GM12878 (cell line): ENCODE measurements at regions not wholly inside any gene's neighbourhood (a gene's known extent, or its start where the extent isn't known, plus 50 kb on each side); places are given as distances from the start of the nearest gene placed in this dataset.

Experiments
- ATAC-seq: fragments of 200-7000 bp; cut with Tn5 transposase; 3 replicates; pipeline ENCODE4 v1.9.1; 2020; ENCODE audit warnings: mild to moderate bottlenecking, moderate library complexity
- BruUV-seq: library from RNA; stranded (reverse); fragments of 400-500 nt; replicated peaks from 2 replicates; lab custom pipeline; 2021; lab: Mats Ljungman, UMichigan
- CTCF ChIA-PET: fragments of 300-600 bp; sonication (Branson Sonifier 250); formaldehyde crosslinking; extraction: SDS; loops from one replicate; lab custom pipeline; 2021; ENCODE audit warnings: inconsistent platforms; lab: Yijun Ruan, JAX
- POLR2A ChIA-PET: fragments of 350-600 bp; formaldehyde crosslinking; extraction: SDS; loops from one replicate; lab custom pipeline; 2021; ENCODE audit warnings: inconsistent platforms; lab: Charles Lee
- RAD21 ChIA-PET: fragments of 300-600 bp; sonication (Branson Sonifier 250); formaldehyde crosslinking; loops from one replicate; lab custom pipeline; 2023; ENCODE audit warnings: antibody characterized with exemption; ENCODE audit not compliant: unreplicated experiment; lab: Charles Lee
- SMC1A ChIA-PET: fragments of 300-600 bp; sonication (Branson Sonifier 250); formaldehyde crosslinking; loops from one replicate; lab custom pipeline; 2023; ENCODE audit not compliant: unreplicated experiment, uncharacterized antibody; lab: Charles Lee
- DNase-seq: peaks from one replicate; pipeline ENCODE4 v3.0.0-alpha.2; 2011; ENCODE audit warnings: low read depth, low spot score
- FAIRE-seq: peaks from 3 replicates; lab custom pipeline; 2011; peaks lifted over from hg19 to GRCh38; lab: Jason Lieb, UNC
- H2AFZ ChIP-seq: 2 replicates; pipeline ENCODE4 v1.6.0; 2011; ENCODE audit warnings: low read depth, low read length, control low read depth; ENCODE audit not compliant: control insufficient read depth
- H3K27ac ChIP-seq: 2 replicates; pipeline ENCODE4 v1.5.1; 2011; ENCODE audit warnings: control low read depth; ENCODE audit not compliant: control insufficient read depth, insufficient read depth
- H3K27me3 ChIP-seq, 2 experiments: replicated peaks in 1 of 2; 2 replicates each; pipeline versions ENCODE4 v1.6.0 to v1.6.1; 2011; ENCODE audit warnings: low read length in 1 of 2; ENCODE audit not compliant: control insufficient read depth in 2 of 2, insufficient read depth in 2 of 2
- H3K36me3 ChIP-seq, 2 experiments: 2 replicates each; pipeline ENCODE4 v1.5.1; 2011; ENCODE audit warnings: low read length in 1 of 2; ENCODE audit not compliant: control insufficient read depth in 2 of 2, insufficient read depth in 2 of 2
- H3K4me1 ChIP-seq: 2 replicates; pipeline ENCODE4 v1.6.1; 2011; ENCODE audit warnings: mild to moderate bottlenecking, low read length, moderate library complexity, mixed read lengths; ENCODE audit not compliant: control insufficient read depth, insufficient read depth
- H3K4me2 ChIP-seq: 2 replicates; pipeline ENCODE4 v1.6.0; 2011; ENCODE audit warnings: control low read depth; ENCODE audit not compliant: control insufficient read depth, insufficient read depth
- H3K4me3 ChIP-seq: fragments of 200-600 bp; sonication (generic); 2 replicates; pipeline ENCODE4 v1.5.1; 2016
- H3K79me2 ChIP-seq: 2 replicates; pipeline ENCODE4 v1.6.0; 2011; ENCODE audit warnings: low read length; ENCODE audit not compliant: control insufficient read depth, insufficient read depth
- H3K9ac ChIP-seq: 2 replicates; pipeline ENCODE4 v1.8.0; 2011; ENCODE audit warnings: low read length, control low read depth, mixed read lengths; ENCODE audit not compliant: control insufficient read depth, insufficient read depth
- H3K9me3 ChIP-seq: replicated peaks from 3 replicates; pipeline ENCODE4 v1.5.1; 2011; ENCODE audit warnings: mild to moderate bottlenecking, low read length; ENCODE audit not compliant: control insufficient read depth, insufficient read depth
- H4K20me1 ChIP-seq: 2 replicates; pipeline ENCODE4 v1.6.0; 2011; ENCODE audit not compliant: control insufficient read depth, insufficient read depth
- ASH2L ChIP-seq: fragments of 300-600, 200-600 bp; sonication (generic); IDR thresholded peaks from 2 replicates; pipeline ENCODE4 v1.6.1; 2017; ENCODE audit warnings: low read depth, mild to moderate bottlenecking, borderline replicate concordance
- ATF7 ChIP-seq: fragments of 450-650 bp; IDR thresholded peaks from 2 replicates; pipeline ENCODE4 v1.6.1; 2016; ENCODE audit warnings: low read depth, mild to moderate bottlenecking
- BCL11A ChIP-seq: IDR thresholded peaks from 2 replicates; pipeline ENCODE4 v1.6.1; 2011; ENCODE audit warnings: low read depth, low read length
- EGR1 ChIP-seq, 2 experiments: IDR thresholded peaks; 1 replicate in 1 of 2; 2 replicates in 1 of 2; pipeline ENCODE4 v1.6.1; 2011 to 2012; ENCODE audit warnings: low read depth in 2 of 2, low read length in 2 of 2, borderline replicate concordance in 1 of 2, mild to moderate bottlenecking in 1 of 2, moderate library complexity in 1 of 2
- EP300 ChIP-seq, 2 experiments: fragments of 150-350 bp in 1 of 2; IDR thresholded peaks; 2 replicates each; pipeline ENCODE4 v1.6.1; 2011 to 2012; ENCODE audit warnings: low read depth in 2 of 2, low read length in 2 of 2, borderline replicate concordance in 1 of 2, improper control_type of control experiment in 1 of 2, inconsistent platforms in 1 of 2; ENCODE audit not compliant: control insufficient read depth in 1 of 2
- JUND ChIP-seq: IDR thresholded peaks from 2 replicates; pipeline ENCODE4 v1.6.1; 2012; ENCODE audit warnings: low read depth, mild to moderate bottlenecking, low read length, improper control_type of control experiment, moderate library complexity
- MTA3 ChIP-seq: IDR thresholded peaks from 2 replicates; pipeline ENCODE4 v1.6.1; 2012; ENCODE audit warnings: low read length, inconsistent platforms, borderline replicate concordance
- PML ChIP-seq: IDR thresholded peaks from 2 replicates; pipeline ENCODE4 v1.6.1; 2012; ENCODE audit warnings: low read length, inconsistent platforms
- SRF ChIP-seq, 2 experiments: IDR thresholded peaks; 2 replicates each; pipeline ENCODE4 v1.6.1; 2011; ENCODE audit warnings: low read depth in 2 of 2, low read length in 2 of 2, mild to moderate bottlenecking in 1 of 2, moderate library complexity in 1 of 2
- TCF3 ChIP-seq: IDR thresholded peaks from 2 replicates; pipeline ENCODE4 v1.6.1; 2012; ENCODE audit warnings: low read depth, mild to moderate bottlenecking, low read length, borderline replicate concordance; ENCODE audit not compliant: insufficient read depth
- WRNIP1 ChIP-seq: IDR thresholded peaks from 2 replicates; pipeline ENCODE4 v1.6.1; 2011; ENCODE audit warnings: low read depth, low read length, improper control_type of control experiment, borderline replicate concordance
- ZNF24 ChIP-seq: fragments of 450-650 bp; IDR thresholded peaks from 2 replicates; pipeline ENCODE4 v1.6.1; 2017; ENCODE audit warnings: antibody characterized with exemption, mild to moderate bottlenecking
- ZNF274 ChIP-seq: IDR thresholded peaks from one replicate; pipeline ENCODE4 v1.8.0; 2011; ENCODE audit not compliant: insufficient read length, insufficient read depth
- ZNF384 ChIP-seq: IDR thresholded peaks from 2 replicates; pipeline ENCODE4 v1.6.1; 2012; ENCODE audit warnings: low read depth, mild to moderate bottlenecking, low read length, improper control_type of control experiment, borderline replicate concordance
- WGBS: methylation state at CpG from one replicate; pipeline ENCODE4 v1.1.6; 2016; ENCODE audit warnings: low lambda C conversion rate; ENCODE audit not compliant: insufficient replicate concordance, insufficient coverage; ENCODE audit errors: missing lambda C conversion rate; 5-methylcytosine and 5-hydroxymethylcytosine counted together
- in situ Hi-C: fragments of 300-500 bp; cut with MboI; formaldehyde crosslinking; loops from 9 replicates; pipeline ENCODE4 v1.14.3; 2018; ENCODE audit warnings: mixed read lengths
- intact Hi-C: fragments of 100-400 bp; cut with micrococcal nuclease; formaldehyde crosslinking; loops from one replicate; pipeline ENCODE4 v1.14.2; 2022; ENCODE audit not compliant: unreplicated experiment
- TF ChIP-seq, protein P1 (sequence below): IDR thresholded peaks from 2 replicates; pipeline ENCODE4 v1.6.1; 2012; ENCODE audit warnings: low read depth, low read length, improper control_type of control experiment
- TF ChIP-seq, protein P2 (sequence below): IDR thresholded peaks from 2 replicates; pipeline ENCODE4 v1.6.1; 2012; ENCODE audit warnings: improper control_type of control experiment, low read depth, low read length; ENCODE audit not compliant: insufficient replicate concordance

GRCh38 chr4:114286262-114286810 lies 306.9 kb upstream of the ARSJ start (continued):
- TF ChIP-seq ZNF274: no peak
- TF ChIP-seq JUND: no peak
- no peak for TF ChIP-seq ATF7
- TF ChIP-seq, all 136 proteins: peak for 0

GRCh38 chr4:114287079-114287696 lies 307.7 kb upstream of the ARSJ start:
- H3K79me2 ChIP-seq: no peaks in the 10 kb centered on the region
- no peaks in the 10 kb centered on the region for H3K9me3 ChIP-seq
- no peak for ATAC-seq
- in situ Hi-C loops: no loop called here
- H3K4me3 ChIP-seq: no peak overlapping the region
- no peak overlapping the region for H3K4me2 ChIP-seq
- FAIRE-seq: no peak
- H2AFZ ChIP-seq: no peak overlapping the region
- no peaks in the 10 kb centered on the region for H4K20me1 ChIP-seq
- H3K36me3 ChIP-seq: no peaks in the 10 kb centered on the region
- intact Hi-C loops: no loop called here
- ChIA-PET RAD21 (no interaction called here), SMC1A (interaction anchor here (0.7 kb wide), 1 partner anchor 10 kb away, joined by 3 read pairs; no protein-coding TSS in a partner anchor), POLR2A (no interaction called here), CTCF (no interaction called here)
- DNase-seq: no peak
- no peaks in the 10 kb centered on the region for H3K27me3 ChIP-seq
- H3K9ac ChIP-seq: no peak overlapping the region
- 39% methylated on average over 10 of the region's 10 CpGs for WGBS
- no TSS peak for BruUV-seq
- TF ChIP-seq SRF (IDR thresholded peaks at IDR 0.05; ENCODE audit: low read depth in 2 of 2, low read length in 2 of 2): no peak
- no peak for TF ChIP-seq ZNF384
- TF ChIP-seq, protein P1, sequence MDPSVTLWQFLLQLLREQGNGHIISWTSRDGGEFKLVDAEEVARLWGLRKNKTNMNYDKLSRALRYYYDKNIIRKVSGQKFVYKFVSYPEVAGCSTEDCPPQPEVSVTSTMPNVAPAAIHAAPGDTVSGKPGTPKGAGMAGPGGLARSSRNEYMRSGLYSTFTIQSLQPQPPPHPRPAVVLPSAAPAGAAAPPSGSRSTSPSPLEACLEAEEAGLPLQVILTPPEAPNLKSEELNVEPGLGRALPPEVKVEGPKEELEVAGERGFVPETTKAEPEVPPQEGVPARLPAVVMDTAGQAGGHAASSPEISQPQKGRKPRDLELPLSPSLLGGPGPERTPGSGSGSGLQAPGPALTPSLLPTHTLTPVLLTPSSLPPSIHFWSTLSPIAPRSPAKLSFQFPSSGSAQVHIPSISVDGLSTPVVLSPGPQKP: no peak
- no peak for TF ChIP-seq BCL11A
- TF ChIP-seq PML: no peak
- TF ChIP-seq WRNIP1: no peak
- TF ChIP-seq TCF3: no peak
- no peak for TF ChIP-seq ASH2L
- no peak for TF ChIP-seq EGR1 (IDR thresholded peaks at IDR 0.05; ENCODE audit: borderline replicate concordance in 1 of 2, low read depth in 2 of 2, low read length in 2 of 2)
- no peak for TF ChIP-seq ZNF24
- TF ChIP-seq, protein P2, sequence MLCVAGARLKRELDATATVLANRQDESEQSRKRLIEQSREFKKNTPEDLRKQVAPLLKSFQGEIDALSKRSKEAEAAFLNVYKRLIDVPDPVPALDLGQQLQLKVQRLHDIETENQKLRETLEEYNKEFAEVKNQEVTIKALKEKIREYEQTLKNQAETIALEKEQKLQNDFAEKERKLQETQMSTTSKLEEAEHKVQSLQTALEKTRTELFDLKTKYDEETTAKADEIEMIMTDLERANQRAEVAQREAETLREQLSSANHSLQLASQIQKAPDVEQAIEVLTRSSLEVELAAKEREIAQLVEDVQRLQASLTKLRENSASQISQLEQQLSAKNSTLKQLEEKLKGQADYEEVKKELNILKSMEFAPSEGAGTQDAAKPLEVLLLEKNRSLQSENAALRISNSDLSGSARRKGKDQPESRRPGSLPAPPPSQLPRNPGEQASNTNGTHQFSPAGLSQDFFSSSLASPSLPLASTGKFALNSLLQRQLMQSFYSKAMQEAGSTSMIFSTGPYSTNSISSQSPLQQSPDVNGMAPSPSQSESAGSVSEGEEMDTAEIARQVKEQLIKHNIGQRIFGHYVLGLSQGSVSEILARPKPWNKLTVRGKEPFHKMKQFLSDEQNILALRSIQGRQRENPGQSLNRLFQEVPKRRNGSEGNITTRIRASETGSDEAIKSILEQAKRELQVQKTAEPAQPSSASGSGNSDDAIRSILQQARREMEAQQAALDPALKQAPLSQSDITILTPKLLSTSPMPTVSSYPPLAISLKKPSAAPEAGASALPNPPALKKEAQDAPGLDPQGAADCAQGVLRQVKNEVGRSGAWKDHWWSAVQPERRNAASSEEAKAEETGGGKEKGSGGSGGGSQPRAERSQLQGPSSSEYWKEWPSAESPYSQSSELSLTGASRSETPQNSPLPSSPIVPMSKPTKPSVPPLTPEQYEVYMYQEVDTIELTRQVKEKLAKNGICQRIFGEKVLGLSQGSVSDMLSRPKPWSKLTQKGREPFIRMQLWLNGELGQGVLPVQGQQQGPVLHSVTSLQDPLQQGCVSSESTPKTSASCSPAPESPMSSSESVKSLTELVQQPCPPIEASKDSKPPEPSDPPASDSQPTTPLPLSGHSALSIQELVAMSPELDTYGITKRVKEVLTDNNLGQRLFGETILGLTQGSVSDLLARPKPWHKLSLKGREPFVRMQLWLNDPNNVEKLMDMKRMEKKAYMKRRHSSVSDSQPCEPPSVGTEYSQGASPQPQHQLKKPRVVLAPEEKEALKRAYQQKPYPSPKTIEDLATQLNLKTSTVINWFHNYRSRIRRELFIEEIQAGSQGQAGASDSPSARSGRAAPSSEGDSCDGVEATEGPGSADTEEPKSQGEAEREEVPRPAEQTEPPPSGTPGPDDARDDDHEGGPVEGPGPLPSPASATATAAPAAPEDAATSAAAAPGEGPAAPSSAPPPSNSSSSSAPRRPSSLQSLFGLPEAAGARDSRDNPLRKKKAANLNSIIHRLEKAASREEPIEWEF: no peak
- no peak for TF ChIP-seq EP300 (IDR thresholded peaks at IDR 0.05; ENCODE audit: borderline replicate concordance in 1 of 2, control insufficient read depth in 1 of 2, low read depth in 2 of 2, low read length in 2 of 2)
- no peak for TF ChIP-seq MTA3
- no peak overlapping the region for H3K27ac ChIP-seq
- no peaks in the 10 kb centered on the region for H3K4me1 ChIP-seq
